HT-29 (cell line): ENCODE measurements at regions not wholly inside any gene's neighbourhood (a gene's known extent, or its start where the extent isn't known, plus 50 kb on each side); places are given as distances from the start of the nearest gene placed in this dataset. TPM values are rescaled to one million over a fixed set of nuclear protein-coding genes. Genes with fewer than 3 reads are reported as not detected.

Source experiments
- DNase-seq: peaks from one replicate; pipeline ENCODE4 v3.0.0-alpha.2; 2015; ENCODE audit warnings: low spot score
- small RNA-seq: library from RNA; depleted of rRNA; stranded (forward); fragments of <200 nt; gene quantifications from one replicate; pipeline ENCODE3, GENCODE V24; 2014

DNA sequence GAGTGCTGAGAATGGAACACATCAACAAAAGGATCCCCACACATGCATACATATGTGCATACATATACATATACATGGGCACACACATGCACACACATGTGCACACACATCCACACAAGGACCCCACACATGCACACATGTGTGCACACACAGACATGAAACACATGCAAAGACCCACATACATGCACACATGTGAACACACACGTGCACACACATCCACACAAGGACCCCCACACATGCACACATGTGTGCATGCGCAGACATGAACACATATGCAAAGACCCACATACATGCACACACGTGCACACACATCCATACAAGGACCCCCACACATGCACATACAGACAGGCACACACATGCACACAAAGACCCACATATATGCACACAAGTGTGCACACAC is 104.4 kb upstream of the ADARB2 start:
- no peak for DNase-seq

DNA sequence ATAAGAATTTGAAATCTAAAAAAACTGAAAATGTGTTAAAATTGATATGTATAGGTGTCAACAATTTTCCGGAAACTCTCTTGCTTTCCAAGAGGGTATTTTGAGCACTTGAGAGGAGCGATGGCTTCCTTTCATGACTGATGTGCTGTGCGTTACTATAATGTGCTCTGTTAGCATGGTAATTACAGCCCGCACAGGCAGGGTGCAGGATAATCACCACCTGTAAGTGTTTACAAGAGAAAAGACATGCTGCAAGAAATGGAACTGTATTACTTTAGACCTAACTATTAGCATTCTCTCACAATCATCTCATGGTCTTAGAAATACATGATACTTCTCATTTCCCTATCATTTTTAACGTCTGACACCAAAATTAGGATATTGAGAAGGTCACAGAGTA is 92.4 kb upstream of the ADARB2 start:
- DNase-seq = no peak

DNA sequence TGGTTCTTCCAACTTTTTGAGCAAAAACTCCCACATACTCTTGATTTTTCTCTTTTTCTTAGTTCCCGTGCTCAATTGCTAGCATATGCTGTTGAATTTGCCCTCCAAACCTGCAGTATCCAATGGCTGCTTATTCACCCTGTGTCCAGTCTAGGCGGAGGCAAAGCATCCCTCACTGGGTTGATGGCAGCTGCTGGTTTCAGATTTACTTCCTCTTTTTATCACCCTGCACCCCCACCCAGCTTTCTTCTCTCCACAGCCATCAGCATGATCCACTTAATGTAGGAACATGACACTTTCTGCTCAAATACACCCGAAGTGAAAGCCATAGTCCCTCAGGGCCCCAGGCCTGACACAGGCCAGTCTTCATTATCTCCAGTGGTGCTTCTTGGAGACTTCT is 87.6 kb upstream of the ADARB2 start:
- no peak for DNase-seq

GRCh38 chr10:1814556-1814955 is 77.2 kb upstream of the ADARB2 start:
- no peak for DNase-seq

DNA sequence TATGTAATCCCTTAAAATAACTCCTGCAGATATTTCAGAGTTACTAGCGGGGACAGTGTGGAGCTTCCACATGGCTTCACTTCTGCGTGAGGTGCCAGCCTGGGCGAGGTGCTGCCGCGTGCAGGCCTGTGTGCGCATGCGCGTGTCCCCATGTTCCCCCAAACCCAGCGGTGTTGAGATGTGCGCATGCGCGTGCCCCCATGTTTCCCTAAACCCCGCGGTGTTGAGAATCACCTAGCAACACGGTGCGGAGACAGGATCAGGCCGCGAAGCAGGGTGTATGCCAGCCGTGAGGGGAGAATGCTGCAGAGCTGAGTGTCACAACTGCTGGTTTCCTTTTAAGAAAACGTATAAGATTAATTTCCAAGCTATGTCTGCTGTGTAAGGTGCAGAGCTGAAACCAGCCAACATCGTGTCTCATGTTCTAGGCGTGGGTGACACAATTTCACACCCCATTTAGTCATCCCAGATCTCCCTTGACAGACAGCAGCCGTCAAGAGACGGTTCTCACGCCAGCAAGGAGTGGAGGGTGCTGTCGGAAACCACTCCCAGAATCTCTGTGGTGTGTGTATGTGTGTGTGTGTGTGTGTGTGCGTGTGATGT is 71.9 kb upstream of the ADARB2 start:
- DNase-seq = no peak

DNA sequence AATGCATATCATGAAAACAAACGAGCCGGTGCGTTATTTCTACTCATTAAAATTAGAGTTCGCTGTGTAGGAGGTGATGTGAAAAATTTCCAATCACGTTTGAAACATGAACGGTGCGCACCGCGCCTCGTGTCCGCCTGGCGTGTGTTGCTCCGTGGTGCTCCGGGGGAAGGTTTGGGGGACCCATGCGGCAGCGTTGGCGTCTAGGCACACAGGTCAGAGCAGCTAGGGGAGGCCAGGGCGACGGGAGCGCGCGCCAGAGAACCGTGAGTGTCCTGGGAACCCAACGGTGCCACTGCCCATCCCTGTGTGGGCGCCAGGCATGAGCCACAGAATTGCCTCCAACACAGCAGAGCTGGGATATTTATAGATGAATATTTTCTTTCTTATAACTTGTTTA is 70.6 kb upstream of the ADARB2 start:
- no peak for DNase-seq

DNA sequence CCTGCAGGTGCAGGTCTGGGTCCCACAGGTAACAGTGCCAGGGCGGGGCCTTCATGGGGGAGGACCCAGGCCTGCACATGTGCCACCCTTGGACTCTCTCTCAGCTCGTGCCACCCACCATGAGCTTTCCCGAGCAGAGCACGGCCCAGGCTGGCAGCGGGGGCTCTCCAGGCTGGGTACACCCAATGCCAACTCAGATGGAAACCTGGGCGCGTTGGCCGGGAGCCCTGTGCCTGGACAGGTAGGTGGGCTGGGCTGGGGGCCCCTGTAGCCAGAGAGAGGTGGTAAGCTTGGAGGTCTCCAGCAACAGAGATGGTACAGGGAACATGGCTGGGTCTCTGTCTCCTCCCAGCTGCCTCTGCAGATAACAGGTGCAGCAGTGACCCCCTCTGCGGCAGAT is 69.9 kb upstream of the ADARB2 start:
- DNase-seq = no peak

GRCh38 chr10:1802413-1802812 is 65.1 kb upstream of the ADARB2 start:
- no peak for DNase-seq

DNA sequence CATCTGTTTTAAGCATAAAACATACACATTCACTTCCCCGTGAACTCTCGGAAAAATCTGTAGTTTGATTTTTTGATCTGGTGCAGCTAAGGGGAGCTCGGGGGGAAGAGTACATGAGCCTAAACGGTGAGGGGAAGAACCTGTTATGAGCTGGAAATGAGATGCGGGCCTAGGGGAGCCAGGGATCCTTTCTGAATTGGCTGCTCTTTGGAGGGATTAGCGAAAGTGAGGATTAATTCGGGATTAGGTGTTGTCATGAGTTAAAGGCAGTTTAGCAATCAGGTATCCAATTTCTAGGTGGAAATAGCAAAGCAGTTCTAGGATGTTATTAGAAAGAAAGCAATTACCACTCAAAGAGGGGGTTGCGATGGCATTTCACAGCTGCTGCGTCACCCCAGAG is 51.1 kb upstream of the ADARB2 start:
- DNase-seq = no peak

Small RNAs in the stretch of these regions (small RNA-seq; reads per million reads assigned to genes)
- not detected for gene MIR6072
- not detected for gene RNU6-576P
- gene RNU6-889P = not detected
